ENCODE measurements at regions not wholly inside any gene's neighbourhood (a gene's known extent, or its start where the extent isn't known, plus 50 kb on each side); places are given as distances from the start of the nearest gene placed in this dataset.
A peak's percentile ranks its signal among the peaks of the same experiment; 100 is the strongest.

DNA sequence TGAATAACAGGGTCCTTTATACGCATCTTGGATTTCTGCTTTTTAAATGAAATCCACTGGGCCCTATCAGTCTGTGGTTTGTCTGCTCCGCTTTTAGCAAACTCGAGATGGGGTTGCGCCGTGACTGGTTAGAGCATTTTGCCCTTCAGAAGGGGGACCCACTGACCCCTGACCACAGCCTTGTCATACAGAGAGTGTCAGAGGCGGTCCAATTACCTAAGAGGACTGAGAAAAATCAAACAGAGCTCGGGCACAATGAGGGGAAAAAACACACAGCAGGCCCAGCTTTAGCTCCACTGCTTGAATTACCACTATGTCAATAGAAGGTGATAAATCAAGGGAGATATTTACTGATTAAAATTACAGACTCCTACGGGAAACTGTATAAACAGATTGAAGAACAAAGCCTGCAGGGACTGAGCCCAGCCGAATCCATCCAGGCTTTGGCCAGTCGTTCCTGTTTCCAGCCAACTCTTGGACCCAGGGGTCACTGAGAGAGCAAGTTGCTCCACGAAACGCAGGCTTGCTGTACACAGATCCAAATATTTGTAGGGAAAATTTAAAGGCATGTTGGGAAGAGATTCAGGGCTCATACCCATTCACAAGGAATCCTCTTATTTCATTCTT, 131.9 kb upstream of the ZFHX3 start:
- Histone ChIP-seq H3K4me2 (ENCODE audit: low read length, poor library complexity, severe bottlenecking) (no peak overlapping the region), H3K4me1 (ENCODE audit: control insufficient read depth, insufficient read depth, low read depth, low read length) (no peaks in the 10 kb centered on the region), H3K23ac (ENCODE audit: low read length in 2 of 2) (no peak overlapping the region), H3K9me3 (ENCODE audit: control insufficient read depth, low read length) (no peaks in the 10 kb centered on the region), H3K14ac (ENCODE audit: low read length in 2 of 2) (no peak overlapping the region), H3K27ac (ENCODE audit: low read length, poor library complexity, severe bottlenecking) (no peak overlapping the region), H3K4me3 (ENCODE audit: insufficient read depth in 1 of 2, low read depth in 1 of 2, low read length in 2 of 2) (no peak overlapping the region), H3K18ac (ENCODE audit: low read depth in 1 of 2, low read length in 2 of 2) (no peak overlapping the region), H3K9ac (ENCODE audit: low read length) (no peak overlapping the region), H3K4ac (ENCODE audit: low read depth in 1 of 2, low read length in 2 of 2) (no peak overlapping the region), H2BK15ac (ENCODE audit: low read depth, poor library complexity, severe bottlenecking) (no peak overlapping the region), H2BK12ac (ENCODE audit: low read length in 2 of 2) (no peak overlapping the region), H4K8ac (ENCODE audit: low read length) (no peak overlapping the region), H2AFZ (ENCODE audit: low read depth, low read length) (no peak overlapping the region), H2BK5ac (ENCODE audit: low read depth, low read length, poor library complexity, severe bottlenecking) (no peak overlapping the region), H2AK5ac (ENCODE audit: low read length, severe bottlenecking) (no peak overlapping the region), H3K27me3 (ENCODE audit: control insufficient read depth in 1 of 2, insufficient read depth in 1 of 2, low read length in 2 of 2) (peaks cover 6 to 9% of the 10 kb centered on the region in 2 experiments), H3K79me1 (replicated peaks; ENCODE audit: low read length, poor library complexity, severe bottlenecking) (no peaks in the 10 kb centered on the region), H2BK120ac (ENCODE audit: low read depth, low read length) (no peak overlapping the region), H3K36me3 (ENCODE audit: control insufficient read depth in 1 of 2, insufficient read depth in 2 of 2, low read depth in 1 of 2, low read length in 2 of 2) (no peaks in the 10 kb centered on the region), H4K91ac (ENCODE audit: low read length) (no peak overlapping the region)
- WGBS: 76% methylated on average over 9 of the region's 12 CpGs
- DNase-seq: no peak

DNA sequence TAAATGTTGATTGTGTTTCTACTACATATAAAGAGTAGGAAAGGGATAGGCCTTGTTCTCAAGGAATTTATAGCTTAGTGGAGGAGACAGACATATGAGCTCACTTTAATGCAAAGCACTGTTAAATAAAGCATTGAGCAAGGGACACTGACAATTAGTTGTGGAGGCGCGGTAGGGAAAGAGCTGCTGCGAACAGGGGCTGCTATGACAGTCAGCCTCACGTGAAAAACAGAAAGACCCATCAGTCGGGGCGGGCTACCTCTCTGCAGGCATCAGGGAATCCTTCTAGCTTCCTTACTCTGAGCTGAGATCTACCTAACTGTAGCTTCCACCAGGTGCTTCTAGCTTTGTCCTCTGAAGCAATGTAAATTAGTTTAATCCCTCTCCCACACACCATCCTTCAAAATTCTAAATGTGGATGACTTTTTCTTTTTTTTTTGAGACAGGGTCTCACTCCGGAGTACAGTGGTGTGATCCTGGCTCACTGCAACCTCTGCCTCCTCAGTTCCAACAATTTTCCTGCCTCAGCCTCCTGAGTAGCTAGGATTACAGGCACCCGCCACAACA, 129.9 kb upstream of the ZFHX3 start:
- H3K4me3 ChIP-seq (ENCODE audit: insufficient read depth in 1 of 2, low read depth in 1 of 2, low read length in 2 of 2): no peak overlapping the region
- H2BK5ac ChIP-seq (ENCODE audit: low read depth, low read length, poor library complexity, severe bottlenecking): no peak overlapping the region
- no peak overlapping the region for H3K27ac ChIP-seq (ENCODE audit: low read length, poor library complexity, severe bottlenecking)
- no peak overlapping the region for H3K23ac ChIP-seq (ENCODE audit: low read length in 2 of 2)
- H3K18ac ChIP-seq (ENCODE audit: low read depth in 1 of 2, low read length in 2 of 2): no peak overlapping the region
- H3K4me1 ChIP-seq (ENCODE audit: control insufficient read depth, insufficient read depth, low read depth, low read length): no peaks in the 10 kb centered on the region
- H4K91ac ChIP-seq (ENCODE audit: low read length): no peak overlapping the region
- no peak overlapping the region for H2AK5ac ChIP-seq (ENCODE audit: low read length, severe bottlenecking)
- no peak overlapping the region for H2AFZ ChIP-seq (ENCODE audit: low read depth, low read length)
- no peak overlapping the region for H3K9ac ChIP-seq (ENCODE audit: low read length)
- H3K4ac ChIP-seq (ENCODE audit: low read depth in 1 of 2, low read length in 2 of 2): no peak overlapping the region
- no peak overlapping the region for H3K4me2 ChIP-seq (ENCODE audit: low read length, poor library complexity, severe bottlenecking)
- WGBS: 82% methylated on average over 6 of the region's 8 CpGs
- no peaks in the 10 kb centered on the region for H3K9me3 ChIP-seq (ENCODE audit: control insufficient read depth, low read length)
- H4K8ac ChIP-seq (ENCODE audit: low read length): no peak overlapping the region
- no peaks in the 10 kb centered on the region for H3K36me3 ChIP-seq (ENCODE audit: control insufficient read depth in 1 of 2, insufficient read depth in 2 of 2, low read depth in 1 of 2, low read length in 2 of 2)
- no peak overlapping the region for H2BK12ac ChIP-seq (ENCODE audit: low read length in 2 of 2)
- DNase-seq: no peak
- H3K27me3 ChIP-seq (ENCODE audit: control insufficient read depth in 1 of 2, insufficient read depth in 1 of 2, low read length in 2 of 2): peaks cover 5 to 6% of the 10 kb centered on the region in 2 experiments
- no peak overlapping the region for H2BK120ac ChIP-seq (ENCODE audit: low read depth, low read length)
- no peaks in the 10 kb centered on the region for H3K79me1 ChIP-seq (replicated peaks; ENCODE audit: low read length, poor library complexity, severe bottlenecking)
- no peak overlapping the region for H3K14ac ChIP-seq (ENCODE audit: low read length in 2 of 2)
- no peak overlapping the region for H2BK15ac ChIP-seq (ENCODE audit: low read depth, poor library complexity, severe bottlenecking)

DNA sequence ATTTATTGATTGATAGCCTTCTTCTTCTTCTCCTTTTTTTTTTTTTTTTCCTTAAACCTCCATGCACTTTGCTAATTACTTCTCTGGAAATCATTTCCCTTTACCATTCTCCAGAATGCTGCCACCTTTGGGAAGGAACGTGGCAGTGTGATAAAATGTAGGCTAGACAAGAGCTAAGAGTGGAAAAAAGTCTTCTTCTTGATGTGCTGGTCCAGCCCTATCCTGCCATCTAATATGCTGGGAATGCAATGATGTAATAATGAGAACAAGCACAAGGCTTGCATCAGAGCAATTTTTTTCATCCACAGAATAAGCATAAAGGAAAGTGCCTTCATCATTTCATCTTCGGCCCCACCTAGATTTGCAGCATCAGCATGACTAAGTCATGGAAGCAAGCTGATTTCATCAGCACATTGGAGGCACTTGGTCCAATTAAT, 128.7 kb upstream of the ZFHX3 start:
- no peak overlapping the region for H2BK12ac ChIP-seq (ENCODE audit: low read length in 2 of 2)
- H3K14ac ChIP-seq (ENCODE audit: low read length in 2 of 2): no peak overlapping the region
- H3K18ac ChIP-seq (ENCODE audit: low read depth in 1 of 2, low read length in 2 of 2): no peak overlapping the region
- no peak overlapping the region for H2AFZ ChIP-seq (ENCODE audit: low read depth, low read length)
- H3K4me1 ChIP-seq (ENCODE audit: control insufficient read depth, insufficient read depth, low read depth, low read length): no peaks in the 10 kb centered on the region
- no peak overlapping the region for H3K4me3 ChIP-seq (ENCODE audit: insufficient read depth in 1 of 2, low read depth in 1 of 2, low read length in 2 of 2)
- H2AK5ac ChIP-seq (ENCODE audit: low read length, severe bottlenecking): no peak overlapping the region
- H3K36me3 ChIP-seq (ENCODE audit: control insufficient read depth in 1 of 2, insufficient read depth in 2 of 2, low read depth in 1 of 2, low read length in 2 of 2): no peaks in the 10 kb centered on the region
- H3K4me2 ChIP-seq (ENCODE audit: low read length, poor library complexity, severe bottlenecking): no peak overlapping the region
- no peak overlapping the region for H4K8ac ChIP-seq (ENCODE audit: low read length)
- H2BK15ac ChIP-seq (ENCODE audit: low read depth, poor library complexity, severe bottlenecking): no peak overlapping the region
- no peak overlapping the region for H3K27ac ChIP-seq (ENCODE audit: low read length, poor library complexity, severe bottlenecking)
- WGBS: 87% methylated on average over 1 of the region's 2 CpGs
- no peak overlapping the region for H3K4ac ChIP-seq (ENCODE audit: low read depth in 1 of 2, low read length in 2 of 2)
- H4K91ac ChIP-seq (ENCODE audit: low read length): no peak overlapping the region
- no peak overlapping the region for H2BK120ac ChIP-seq (ENCODE audit: low read depth, low read length)
- H3K27me3 ChIP-seq (ENCODE audit: control insufficient read depth in 1 of 2, insufficient read depth in 1 of 2, low read length in 2 of 2): peaks cover 4 to 5% of the 10 kb centered on the region in 2 experiments
- H2BK5ac ChIP-seq (ENCODE audit: low read depth, low read length, poor library complexity, severe bottlenecking): no peak overlapping the region
- no peaks in the 10 kb centered on the region for H3K9me3 ChIP-seq (ENCODE audit: control insufficient read depth, low read length)
- H3K23ac ChIP-seq (ENCODE audit: low read length in 2 of 2): no peak overlapping the region
- peak; percentile 64 for DNase-seq
- H3K79me1 ChIP-seq (replicated peaks; ENCODE audit: low read length, poor library complexity, severe bottlenecking): no peaks in the 10 kb centered on the region
- no peak overlapping the region for H3K9ac ChIP-seq (ENCODE audit: low read length)

DNA sequence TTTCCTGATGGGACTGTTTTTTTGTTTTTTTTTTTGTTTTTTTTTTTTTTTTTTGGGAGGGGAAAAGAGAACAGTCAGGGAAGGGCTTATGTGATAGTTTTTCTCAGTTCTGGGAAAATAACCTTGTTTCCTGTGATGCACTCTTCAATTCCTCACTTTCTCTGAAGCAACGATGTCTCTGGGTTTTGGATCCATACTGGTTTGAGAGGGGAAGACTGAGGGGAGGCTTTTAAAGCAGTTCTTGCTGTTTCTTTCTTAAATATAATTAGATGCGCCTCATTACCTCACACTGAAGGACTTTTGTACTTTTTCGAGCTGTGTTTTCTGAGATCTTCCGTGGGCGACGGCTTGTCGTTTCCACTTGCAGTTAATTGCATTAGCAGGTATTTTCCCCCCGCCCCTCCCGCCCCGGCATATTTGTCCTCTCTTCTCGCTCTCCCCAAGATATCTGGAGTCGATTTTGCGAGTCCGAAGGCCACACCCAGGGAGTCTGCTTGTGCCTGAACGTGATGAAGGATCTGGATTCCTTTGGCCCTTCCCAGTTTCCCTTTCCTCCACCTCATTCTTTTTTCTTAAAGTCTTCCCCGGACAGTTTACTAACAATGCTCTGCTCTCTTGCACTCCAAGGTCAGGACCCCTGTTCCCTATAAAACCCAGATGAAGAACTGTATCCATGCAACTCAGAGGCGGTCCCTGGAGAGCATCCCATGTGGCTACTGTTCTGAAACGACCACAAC, 125.2 kb upstream of the ZFHX3 start:
- Histone ChIP-seq H3K79me1 (replicated peaks; ENCODE audit: low read length, poor library complexity, severe bottlenecking) (no peaks in the 10 kb centered on the region), H4K8ac (ENCODE audit: low read length) (peak overlapping the region; percentile 9), H3K23ac (ENCODE audit: low read length in 2 of 2) (no peak overlapping the region), H3K9ac (ENCODE audit: low read length) (peak overlapping the region; percentile 84), H2BK120ac (ENCODE audit: low read depth, low read length) (no peak overlapping the region), H3K4ac (ENCODE audit: low read depth in 1 of 2, low read length in 2 of 2) (no peak overlapping the region), H2BK12ac (ENCODE audit: low read length in 2 of 2) (no peak overlapping the region), H2BK5ac (ENCODE audit: low read depth, low read length, poor library complexity, severe bottlenecking) (no peak overlapping the region), H3K14ac (ENCODE audit: low read length in 2 of 2) (no peak overlapping the region), H2AFZ (ENCODE audit: low read depth, low read length) (no peak overlapping the region), H3K18ac (ENCODE audit: low read depth in 1 of 2, low read length in 2 of 2) (no peak overlapping the region), H2BK15ac (ENCODE audit: low read depth, poor library complexity, severe bottlenecking) (no peak overlapping the region), H3K4me2 (ENCODE audit: low read length, poor library complexity, severe bottlenecking) (no peak overlapping the region), H3K9me3 (ENCODE audit: control insufficient read depth, low read length) (no peaks in the 10 kb centered on the region), H4K91ac (ENCODE audit: low read length) (no peak overlapping the region), H3K4me3 (ENCODE audit: insufficient read depth in 1 of 2, low read depth in 1 of 2, low read length in 2 of 2) (peak overlapping the region in 1 of 2 experiments; percentile 43), H3K27ac (ENCODE audit: low read length, poor library complexity, severe bottlenecking) (no peak overlapping the region), H3K4me1 (ENCODE audit: control insufficient read depth, insufficient read depth, low read depth, low read length) (no peaks in the 10 kb centered on the region), H2AK5ac (ENCODE audit: low read length, severe bottlenecking) (no peak overlapping the region), H3K27me3 (ENCODE audit: control insufficient read depth in 1 of 2, insufficient read depth in 1 of 2, low read length in 2 of 2) (peaks cover 0 to 10% of the 10 kb centered on the region in 2 experiments), H3K36me3 (ENCODE audit: control insufficient read depth in 1 of 2, insufficient read depth in 2 of 2, low read depth in 1 of 2, low read length in 2 of 2) (no peaks in the 10 kb centered on the region)
- 54% methylated on average over 17 of the region's 18 CpGs for WGBS
- DNase-seq: no peak

Measured in mesenchymal stem cell (in vitro differentiated cells and primary cell).